ENCODE measurements at regions not wholly inside any gene's neighbourhood (a gene's known extent, or its start where the extent isn't known, plus 50 kb on each side); places are given as distances from the start of the nearest gene placed in this dataset.

- no peaks in the 10 kb centered on the region for H3K27me3 ChIP-seq
- no peaks in the 10 kb centered on the region for H3K9me3 ChIP-seq
- no peak overlapping the region for H3K27ac ChIP-seq
- 79 to 85% methylated on average over 2 to 4 of the region's 4 CpGs for WGBS, 2 donors (ENCODE audit: low coverage in 1 of 2)
- TF ChIP-seq EP300 (IDR thresholded peaks at IDR 0.05; ENCODE audit: low read depth) (no peak), CTCF (IDR thresholded peaks at IDR 0.05) (no peak), POLR2A (IDR thresholded peaks at IDR 0.05) (no peak), POLR2AphosphoS5 (IDR thresholded peaks at IDR 0.05) (no peak)
- intact Hi-C loops (cut with DNase I; ENCODE audit: low total_unique reads), result no loop called here
- H3K36me3 ChIP-seq, result no peaks in the 10 kb centered on the region
- in situ Hi-C loops (cut with MboI; ENCODE audit: low pct_ligation_motif_present in 1 of 4, low pct_unique_long_range_greater_than_20kb in 1 of 4, low sequenced_read_pairs in 3 of 4), result no loop called here
- no peak for DNase-seq
- no peak overlapping the region for H3K4me3 ChIP-seq
- no peaks in the 10 kb centered on the region for H3K4me1 ChIP-seq
These were observed 147.4 kb upstream of the ZRANB2 start for GRCh38 chr1:71228241-71228640.

- Histone ChIP-seq H3K27me3 (no peaks in the 10 kb centered on the region), H3K4me3 (no peak overlapping the region), H3K27ac (no peak overlapping the region), H3K36me3 (no peaks in the 10 kb centered on the region), H3K4me1 (no peaks in the 10 kb centered on the region), H3K9me3 (no peaks in the 10 kb centered on the region)
- WGBS, 2 donors (ENCODE audit: low coverage in 1 of 2), result 86 to 96% methylated on average over 4 of the region's 4 CpGs
- DNase-seq, result no peak
- TF ChIP-seq EP300 (IDR thresholded peaks at IDR 0.05; ENCODE audit: low read depth) (no peak), POLR2AphosphoS5 (IDR thresholded peaks at IDR 0.05) (no peak), POLR2A (IDR thresholded peaks at IDR 0.05) (no peak), CTCF (IDR thresholded peaks at IDR 0.05) (no peak)
- intact Hi-C loops (cut with DNase I; ENCODE audit: low total_unique reads) (no loop called here), in situ Hi-C loops (cut with MboI; ENCODE audit: low pct_ligation_motif_present in 1 of 4, low pct_unique_long_range_greater_than_20kb in 1 of 4, low sequenced_read_pairs in 3 of 4) (no loop called here)
These were observed 144.0 kb upstream of the ZRANB2 start for GRCh38 chr1:71224741-71225377.

- 66 to 84% methylated on average over 5 to 7 of the region's 7 CpGs for whole genome bisulfite sequencing, 2 donors (ENCODE audit: low coverage in 1 of 2)
- intact Hi-C loops (cut with DNase I; ENCODE audit: low total_unique reads) (no loop called here), in situ Hi-C loops (cut with MboI; ENCODE audit: low pct_ligation_motif_present in 1 of 4, low pct_unique_long_range_greater_than_20kb in 1 of 4, low sequenced_read_pairs in 3 of 4) (no loop called here)
- Histone ChIP-seq H3K4me3 (no peak overlapping the region), H3K27ac (no peak overlapping the region), H3K27me3 (no peaks in the 10 kb centered on the region), H3K4me1 (no peaks in the 10 kb centered on the region), H3K36me3 (no peaks in the 10 kb centered on the region), H3K9me3 (no peaks in the 10 kb centered on the region)
- TF ChIP-seq POLR2A (IDR thresholded peaks at IDR 0.05) (no peak), CTCF (IDR thresholded peaks at IDR 0.05) (no peak), EP300 (IDR thresholded peaks at IDR 0.05; ENCODE audit: low read depth) (no peak), POLR2AphosphoS5 (IDR thresholded peaks at IDR 0.05) (no peak)
- no peak for DNase-seq
These were observed 143.0 kb upstream of the ZRANB2 start for GRCh38 chr1:71223641-71224340.

- in situ Hi-C loops (cut with MboI; ENCODE audit: low pct_ligation_motif_present in 1 of 4, low pct_unique_long_range_greater_than_20kb in 1 of 4, low sequenced_read_pairs in 3 of 4) (no loop called here), intact Hi-C loops (cut with DNase I; ENCODE audit: low total_unique reads) (no loop called here)
- Histone ChIP-seq H3K4me3 (no peak overlapping the region), H3K36me3 (no peaks in the 10 kb centered on the region), H3K4me1 (no peaks in the 10 kb centered on the region), H3K27ac (no peak overlapping the region), H3K27me3 (no peaks in the 10 kb centered on the region), H3K9me3 (no peaks in the 10 kb centered on the region)
- TF ChIP-seq EP300 (IDR thresholded peaks at IDR 0.05; ENCODE audit: low read depth), result no peak
- no peak for TF ChIP-seq POLR2AphosphoS5 (IDR thresholded peaks at IDR 0.05)
- no peak for TF ChIP-seq POLR2A (IDR thresholded peaks at IDR 0.05)
- TF ChIP-seq CTCF (IDR thresholded peaks at IDR 0.05), result no peak
- 73 to 75% methylated on average over 2 of the region's 2 CpGs for WGBS, 2 donors (ENCODE audit: low coverage in 1 of 2)
- DNase-seq, result no peak
These were observed 141.8 kb upstream of the ZRANB2 start for GRCh38 chr1:71222668-71223067.

All from transverse colon (tissue), 4 donors.